HL-60 (cell line): ENCODE measurements at regions not wholly inside any gene's neighbourhood (a gene's known extent, or its start where the extent isn't known, plus 50 kb on each side); places are given as distances from the start of the nearest gene placed in this dataset.

Source experiments
- CTCF ChIP-seq: IDR thresholded peaks from one replicate; pipeline ENCODE4 v1.5.1; 2011; ENCODE audit warnings: low read length, control low read depth, inconsistent platforms; ENCODE audit not compliant: insufficient read depth
- POLR2AphosphoS5 ChIP-seq: IDR thresholded peaks from 2 replicates; pipeline ENCODE4 v1.6.1; 2012; ENCODE audit warnings: low read depth
- REST ChIP-seq: IDR thresholded peaks from 2 replicates; pipeline ENCODE4 v1.6.1; 2012; ENCODE audit warnings: low read depth; ENCODE audit not compliant: insufficient replicate concordance
- SPI1 ChIP-seq: IDR thresholded peaks from 2 replicates; pipeline ENCODE4 v1.6.1; 2012; ENCODE audit warnings: low read depth, mild to moderate bottlenecking, borderline replicate concordance

- no peak for TF ChIP-seq CTCF
- no peak for TF ChIP-seq REST
- TF ChIP-seq POLR2AphosphoS5 = no peak
- TF ChIP-seq SPI1 = no peak
Observed at GRCh38 chr17:77815127-77815905, 143.2 kb upstream of the TNRC6C start.
